ENCODE measurements at regions not wholly inside any gene's neighbourhood (a gene's known extent, or its start where the extent isn't known, plus 50 kb on each side); places are given as distances from the start of the nearest gene placed in this dataset.

DNA sequence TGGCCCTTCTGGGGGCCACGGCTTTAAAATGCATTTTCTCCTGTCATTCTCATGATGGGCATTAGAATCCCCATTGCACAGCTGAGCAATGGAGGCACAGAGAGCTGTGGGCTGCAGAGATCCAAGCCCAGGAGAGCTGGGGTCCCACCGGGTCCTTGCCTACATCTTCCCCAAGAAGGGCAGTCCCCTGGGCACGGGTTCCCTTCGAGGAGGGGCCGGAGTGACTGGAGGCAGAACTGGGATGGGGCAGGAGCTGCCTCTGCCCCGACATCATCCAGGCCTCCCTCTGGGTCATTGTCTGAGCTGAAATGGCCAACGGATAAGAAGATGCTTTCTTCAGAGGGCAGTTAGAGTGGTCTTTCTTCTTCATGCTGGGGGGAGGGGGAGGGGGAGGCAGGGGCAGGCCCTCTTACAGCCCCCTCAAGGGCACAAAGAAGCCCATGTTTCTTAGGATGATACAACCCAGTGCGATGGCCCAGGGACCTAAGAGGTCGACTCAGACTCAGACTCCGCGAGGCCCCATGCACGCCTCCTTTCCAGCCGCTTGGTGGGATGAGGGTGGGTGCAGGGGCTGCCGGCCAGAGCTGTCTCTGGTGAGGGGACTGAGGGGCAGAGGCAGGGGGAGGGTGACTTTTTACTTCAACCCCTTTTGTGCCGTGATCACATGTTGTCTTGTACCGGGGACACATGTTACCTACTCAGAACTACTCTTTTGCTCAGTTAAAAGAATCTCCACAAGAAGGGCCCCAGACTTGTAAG lies 112.4 kb upstream of the IRX2 start:
- Histone ChIP-seq H4K20me1 (ENCODE audit: control insufficient read depth, insufficient read depth) (no peaks in the 10 kb centered on the region), H2AFZ (ENCODE audit: control insufficient read depth, low read depth, low read length) (no peak overlapping the region), H3K27me3 (replicated peaks in 1 of 2; ENCODE audit: control insufficient read depth in 2 of 2, insufficient read depth in 2 of 2, low read length in 1 of 2) (no peaks in the 10 kb centered on the region), H3K9ac (ENCODE audit: control insufficient read depth, insufficient read depth, low read length) (no peak overlapping the region), H3K9me3 (replicated peaks; ENCODE audit: control insufficient read depth, insufficient read depth, low read length) (no peaks in the 10 kb centered on the region; the same call in 2 of the 3 replicates), H3K79me2 (ENCODE audit: control insufficient read depth, insufficient read depth, low read length) (no peaks in the 10 kb centered on the region), H3K4me2 (ENCODE audit: control insufficient read depth, insufficient read depth) (no peak overlapping the region), H3K4me3 (no peak overlapping the region), H3K27ac (ENCODE audit: control insufficient read depth, insufficient read depth) (no peak overlapping the region), H3K36me3 (ENCODE audit: control insufficient read depth in 2 of 2, insufficient read depth in 2 of 2, low read length in 1 of 2) (no peaks in the 10 kb centered on the region), H3K4me1 (ENCODE audit: control insufficient read depth, insufficient read depth, low read length) (no peaks in the 10 kb centered on the region)
- in situ Hi-C loops (cut with MboI): no loop called here
- TF ChIP-seq IRF4 (IDR thresholded peaks at IDR 0.05; ENCODE audit: low read depth, low read length): no peak
- TF ChIP-seq YBX1 (IDR thresholded peaks at IDR 0.05): no peak
- TF ChIP-seq, protein P1, sequence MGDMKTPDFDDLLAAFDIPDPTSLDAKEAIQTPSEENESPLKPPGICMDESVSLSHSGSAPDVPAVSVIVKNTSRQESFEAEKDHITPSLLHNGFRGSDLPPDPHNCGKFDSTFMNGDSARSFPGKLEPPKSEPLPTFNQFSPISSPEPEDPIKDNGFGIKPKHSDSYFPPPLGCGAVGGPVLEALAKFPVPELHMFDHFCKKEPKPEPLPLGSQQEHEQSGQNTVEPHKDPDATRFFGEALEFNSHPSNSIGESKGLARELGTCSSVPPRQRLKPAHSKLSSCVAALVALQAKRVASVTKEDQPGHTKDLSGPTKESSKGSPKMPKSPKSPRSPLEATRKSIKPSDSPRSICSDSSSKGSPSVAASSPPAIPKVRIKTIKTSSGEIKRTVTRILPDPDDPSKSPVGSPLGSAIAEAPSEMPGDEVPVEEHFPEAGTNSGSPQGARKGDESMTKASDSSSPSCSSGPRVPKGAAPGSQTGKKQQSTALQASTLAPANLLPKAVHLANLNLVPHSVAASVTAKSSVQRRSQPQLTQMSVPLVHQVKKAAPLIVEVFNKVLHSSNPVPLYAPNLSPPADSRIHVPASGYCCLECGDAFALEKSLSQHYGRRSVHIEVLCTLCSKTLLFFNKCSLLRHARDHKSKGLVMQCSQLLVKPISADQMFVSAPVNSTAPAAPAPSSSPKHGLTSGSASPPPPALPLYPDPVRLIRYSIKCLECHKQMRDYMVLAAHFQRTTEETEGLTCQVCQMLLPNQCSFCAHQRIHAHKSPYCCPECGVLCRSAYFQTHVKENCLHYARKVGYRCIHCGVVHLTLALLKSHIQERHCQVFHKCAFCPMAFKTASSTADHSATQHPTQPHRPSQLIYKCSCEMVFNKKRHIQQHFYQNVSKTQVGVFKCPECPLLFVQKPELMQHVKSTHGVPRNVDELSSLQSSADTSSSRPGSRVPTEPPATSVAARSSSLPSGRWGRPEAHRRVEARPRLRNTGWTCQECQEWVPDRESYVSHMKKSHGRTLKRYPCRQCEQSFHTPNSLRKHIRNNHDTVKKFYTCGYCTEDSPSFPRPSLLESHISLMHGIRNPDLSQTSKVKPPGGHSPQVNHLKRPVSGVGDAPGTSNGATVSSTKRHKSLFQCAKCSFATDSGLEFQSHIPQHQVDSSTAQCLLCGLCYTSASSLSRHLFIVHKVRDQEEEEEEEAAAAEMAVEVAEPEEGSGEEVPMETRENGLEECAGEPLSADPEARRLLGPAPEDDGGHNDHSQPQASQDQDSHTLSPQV (IDR thresholded peaks at IDR 0.05): no peak
- no peak for TF ChIP-seq EGR1 (IDR thresholded peaks at IDR 0.05; ENCODE audit: borderline replicate concordance in 1 of 2, low read depth in 2 of 2, low read length in 2 of 2)
- TF ChIP-seq RAD21 (IDR thresholded peaks at IDR 0.05; ENCODE audit: insufficient read depth, low read depth, low read length): no peak
- no peak for TF ChIP-seq BCL3 (IDR thresholded peaks at IDR 0.05; ENCODE audit: borderline replicate concordance, insufficient read depth, low read depth, low read length, poor library complexity, severe bottlenecking)
- TF ChIP-seq RFX5 (IDR thresholded peaks at IDR 0.05; ENCODE audit: low read depth, low read length): no peak
- no peak for TF ChIP-seq NR2C1 (IDR thresholded peaks at IDR 0.05)
- TF ChIP-seq EP300 (IDR thresholded peaks at IDR 0.05; ENCODE audit: borderline replicate concordance in 1 of 2, control insufficient read depth in 1 of 2, low read depth in 2 of 2, low read length in 2 of 2): no peak
- TF ChIP-seq KAT2A (conservative IDR thresholded peaks at IDR 0.05; ENCODE audit: control insufficient read depth, low read depth, low read length): no peak
- no peak for TF ChIP-seq ZNF274 (IDR thresholded peaks at IDR 0.05; ENCODE audit: insufficient read depth, insufficient read length)
- TF ChIP-seq PRDM15 (CRISPR knock-in tag; IDR thresholded peaks at IDR 0.05): no peak
- no peak for ATAC-seq
- 53% methylated on average over 15 of the region's 16 CpGs for WGBS (ENCODE audit: insufficient coverage, insufficient replicate concordance, low lambda C conversion rate, missing lambda C conversion rate)
- no TSS peak for BruUV-seq (replicated peaks)
- DNase-seq (ENCODE audit: low read depth, low spot score): no peak
- POLR2A ChIA-PET: no interaction called here
- intact Hi-C loops (cut with micrococcal nuclease; ENCODE audit: unreplicated experiment): no loop called here
- CTCF ChIA-PET: no interaction called here
- RAD21 ChIA-PET (ENCODE audit: unreplicated experiment): no interaction called here
- no peak for FAIRE-seq
- SMC1A ChIA-PET (ENCODE audit: uncharacterized antibody, unreplicated experiment): no interaction called here
